Epithelial cell of esophagus (primary cell): ENCODE measurements at regions not wholly inside any gene's neighbourhood (a gene's known extent, or its start where the extent isn't known, plus 50 kb on each side); places are given as distances from the start of the nearest gene placed in this dataset.

Experiments
- DNase-seq: peaks from one replicate; pipeline ENCODE4 v3.0.0; 2010; ENCODE audit warnings: low read depth
- H3K4me3 ChIP-seq: 2 replicates; pipeline ENCODE4 v1.5.1; 2011; ENCODE audit warnings: mild to moderate bottlenecking, low read length, control low read depth
- TF ChIP-seq, protein P1 (sequence below): IDR thresholded peaks from 2 replicates; pipeline ENCODE4 v1.5.1; 2011; ENCODE audit warnings: low read depth, mild to moderate bottlenecking, low read length, control low read depth, inconsistent platforms; ENCODE audit not compliant: insufficient read depth; ENCODE audit errors: missing control alignments

DNA sequence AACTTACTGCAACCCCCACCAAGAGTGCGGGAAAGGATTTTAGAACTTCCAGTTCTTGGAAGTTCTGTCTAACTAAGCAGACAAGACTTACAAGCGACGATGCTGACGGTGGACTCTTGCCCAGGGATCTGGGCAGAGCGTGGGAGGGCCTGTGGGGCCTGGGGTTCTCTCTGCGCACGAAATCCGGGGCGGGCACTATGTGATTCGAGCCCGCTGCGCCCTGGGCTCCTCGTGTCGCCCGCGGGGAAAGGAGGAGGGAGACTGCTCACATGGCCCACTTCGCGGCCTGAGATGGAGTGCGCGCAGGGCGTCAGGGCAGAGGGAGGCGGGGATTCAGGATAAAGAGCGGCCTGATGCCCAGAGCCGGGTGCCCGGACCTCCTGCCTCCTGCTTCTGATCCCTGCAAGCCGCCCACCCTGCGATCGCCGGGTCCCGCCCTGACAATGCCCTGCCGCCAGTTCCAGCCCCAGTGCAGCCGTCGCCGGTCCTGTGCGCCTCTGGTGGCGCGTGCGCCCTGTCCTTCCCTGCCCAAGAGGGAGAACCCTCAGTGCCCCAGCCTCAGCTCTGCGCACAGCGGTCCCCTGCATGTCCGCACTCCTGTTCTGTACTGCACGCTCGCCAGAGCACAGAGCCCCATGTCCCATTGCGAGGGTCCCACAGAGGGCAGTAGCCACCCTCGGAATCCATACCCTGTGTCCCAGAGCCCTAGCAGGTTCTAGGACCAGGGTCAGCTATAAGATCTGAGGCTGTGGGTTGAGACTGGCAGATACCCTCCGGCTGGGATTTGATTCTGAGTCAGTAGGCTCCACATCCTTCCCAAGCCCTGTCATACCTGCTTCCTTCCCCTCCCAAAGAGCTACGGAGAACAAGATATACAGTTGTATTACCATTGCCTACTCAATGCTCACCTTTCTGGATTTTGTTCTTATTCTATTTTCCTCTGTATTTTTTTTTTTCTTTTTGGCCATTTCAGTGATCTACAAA is 99.4 kb upstream of the TMEM106B start:
- peak; percentile 68 for DNase-seq
- TF ChIP-seq, protein P1, sequence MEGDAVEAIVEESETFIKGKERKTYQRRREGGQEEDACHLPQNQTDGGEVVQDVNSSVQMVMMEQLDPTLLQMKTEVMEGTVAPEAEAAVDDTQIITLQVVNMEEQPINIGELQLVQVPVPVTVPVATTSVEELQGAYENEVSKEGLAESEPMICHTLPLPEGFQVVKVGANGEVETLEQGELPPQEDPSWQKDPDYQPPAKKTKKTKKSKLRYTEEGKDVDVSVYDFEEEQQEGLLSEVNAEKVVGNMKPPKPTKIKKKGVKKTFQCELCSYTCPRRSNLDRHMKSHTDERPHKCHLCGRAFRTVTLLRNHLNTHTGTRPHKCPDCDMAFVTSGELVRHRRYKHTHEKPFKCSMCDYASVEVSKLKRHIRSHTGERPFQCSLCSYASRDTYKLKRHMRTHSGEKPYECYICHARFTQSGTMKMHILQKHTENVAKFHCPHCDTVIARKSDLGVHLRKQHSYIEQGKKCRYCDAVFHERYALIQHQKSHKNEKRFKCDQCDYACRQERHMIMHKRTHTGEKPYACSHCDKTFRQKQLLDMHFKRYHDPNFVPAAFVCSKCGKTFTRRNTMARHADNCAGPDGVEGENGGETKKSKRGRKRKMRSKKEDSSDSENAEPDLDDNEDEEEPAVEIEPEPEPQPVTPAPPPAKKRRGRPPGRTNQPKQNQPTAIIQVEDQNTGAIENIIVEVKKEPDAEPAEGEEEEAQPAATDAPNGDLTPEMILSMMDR = no peak
- H3K4me3 ChIP-seq = peak overlapping the region; percentile 19

DNA sequence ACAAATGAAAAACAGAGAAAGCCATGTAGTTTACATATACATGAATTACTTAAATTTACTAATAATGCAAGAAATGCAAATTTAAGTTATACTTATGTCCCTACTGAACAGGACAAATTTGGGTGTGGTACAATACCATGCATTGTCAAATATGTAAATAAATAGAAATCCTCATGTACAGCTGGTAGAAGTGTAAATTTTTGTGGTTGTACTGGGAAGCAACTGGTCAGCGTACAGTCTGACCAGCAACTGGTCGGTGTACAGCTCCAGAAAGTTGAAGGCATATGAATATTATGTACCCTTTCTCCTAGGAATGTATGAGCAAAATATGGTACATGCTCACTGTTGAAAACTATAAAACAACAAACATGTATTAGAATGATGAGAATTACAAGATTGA is 93.9 kb upstream of the TMEM106B start:
- no peak overlapping the region for H3K4me3 ChIP-seq
- no peak for DNase-seq
- TF ChIP-seq, protein P1 = no peak

DNA sequence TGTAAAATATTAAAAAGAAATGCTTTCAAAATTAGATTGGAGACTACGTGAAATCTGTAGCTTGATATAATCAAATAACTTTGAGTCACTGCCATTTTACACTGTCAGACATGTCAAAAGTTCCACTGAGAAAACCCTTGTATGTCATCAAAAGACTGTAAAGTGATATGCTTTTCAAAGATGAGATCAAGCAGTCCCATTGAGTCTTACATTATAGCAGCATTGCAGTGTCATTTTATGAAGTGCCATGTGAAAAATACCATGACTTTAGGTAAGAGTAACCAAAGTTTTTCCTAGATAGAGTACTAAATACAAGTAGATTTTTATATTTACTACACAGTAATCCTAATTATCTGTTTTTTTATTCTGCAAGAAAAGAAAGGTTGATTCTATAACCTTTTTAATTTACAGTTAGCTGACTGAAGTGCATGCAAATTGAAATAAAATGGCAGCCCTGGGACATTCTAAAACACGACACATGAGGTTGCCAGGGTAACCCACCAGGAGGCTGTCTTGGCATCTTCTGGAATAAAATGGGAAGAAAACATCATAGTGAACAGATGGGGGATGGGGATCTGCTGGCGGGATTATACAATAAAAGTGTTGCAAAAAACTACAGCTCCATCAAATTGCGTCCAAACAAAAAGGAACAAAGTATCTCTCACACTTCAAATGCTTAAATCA is 91.3 kb upstream of the TMEM106B start:
- TF ChIP-seq, protein P1 = no peak

DNA sequence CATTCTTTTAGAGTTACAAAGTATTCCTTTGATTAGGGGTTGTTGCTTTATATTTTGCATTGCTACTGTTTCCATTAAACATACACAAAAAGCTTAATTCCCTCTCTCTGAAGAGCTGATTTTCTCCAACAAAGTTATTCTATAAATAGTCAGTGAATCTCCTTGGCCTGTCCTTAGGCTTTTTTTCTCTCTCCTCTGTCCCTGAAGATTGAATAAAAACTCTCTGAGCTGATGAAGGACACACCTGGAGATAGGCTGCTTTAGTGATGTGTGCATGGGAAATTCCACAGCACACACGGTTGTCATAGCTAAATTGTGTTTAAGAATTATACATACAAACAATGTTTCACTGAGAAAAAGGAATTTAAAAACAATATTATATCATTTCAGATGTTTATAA is 90.5 kb upstream of the TMEM106B start:
- H3K4me3 ChIP-seq = no peak overlapping the region
- TF ChIP-seq, protein P1 = no peak
- no peak for DNase-seq

More for the DNA sequence above, 91.3 kb upstream of the TMEM106B start:
- H3K4me3 ChIP-seq = no peak overlapping the region
- DNase-seq = no peak

DNA sequence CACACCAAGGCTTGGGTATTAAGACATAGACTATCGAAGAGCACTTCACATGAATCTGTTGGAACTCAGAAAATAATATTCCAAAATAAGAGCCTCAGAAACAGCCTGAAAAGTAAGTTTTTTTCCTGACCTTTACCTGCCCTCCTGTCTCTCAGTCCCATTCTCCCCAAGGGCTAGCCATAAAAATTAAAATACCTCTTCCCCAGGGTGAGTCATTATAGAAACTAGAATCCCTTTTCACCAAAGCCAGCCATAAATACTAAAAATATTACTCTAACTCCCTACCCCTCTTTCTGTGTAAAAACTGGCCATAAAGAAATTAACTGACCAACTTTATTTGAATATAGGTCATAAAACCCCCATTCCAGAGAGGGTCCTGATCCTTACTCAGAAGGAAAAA is 87.9 kb upstream of the TMEM106B start:
- DNase-seq = no peak
- TF ChIP-seq, protein P1 = no peak

DNA sequence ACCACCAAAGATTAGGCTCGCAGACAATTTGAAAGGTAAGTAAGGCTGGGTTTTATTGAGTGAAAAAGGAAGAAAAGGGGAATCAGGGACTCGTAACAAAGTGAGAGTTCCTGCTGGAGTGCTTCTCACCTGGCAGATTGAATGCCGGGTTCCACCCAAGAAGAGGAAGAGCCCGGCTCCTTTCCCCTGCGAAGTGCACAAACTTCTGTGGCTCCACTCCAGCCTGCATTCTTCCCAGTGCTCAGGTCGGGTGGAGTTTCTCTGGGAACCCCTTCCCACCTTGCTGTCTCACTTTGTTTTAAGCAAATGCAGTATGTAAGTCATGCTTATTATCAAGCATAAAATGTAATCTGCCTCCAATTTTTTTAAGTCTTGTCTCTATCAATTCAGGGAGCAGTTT is 87.1 kb upstream of the TMEM106B start:
- TF ChIP-seq, protein P1 = no peak
- H3K4me3 ChIP-seq = no peak overlapping the region
- no peak for DNase-seq

More for the DNA sequence above, 87.9 kb upstream of the TMEM106B start:
- H3K4me3 ChIP-seq = no peak overlapping the region
